Endothelial cell of umbilical vein (primary cell): ENCODE measurements at regions not wholly inside any gene's neighbourhood (a gene's known extent, or its start where the extent isn't known, plus 50 kb on each side); places are given as distances from the start of the nearest gene placed in this dataset.

Source experiments
- BruUV-seq: library from RNA; stranded (reverse); fragments of 400-500 nt; replicated peaks from 2 replicates; lab custom pipeline; 2021; lab: Mats Ljungman, UMichigan
- CTCF ChIA-PET: fragments of 300-600, 350-600 bp; sonication (Branson Sonifier 250); formaldehyde crosslinking; loops from one replicate; lab custom pipeline; 2021; ENCODE audit warnings: antibody characterized with exemption, inconsistent platforms; lab: Charles Lee
- POLR2A ChIA-PET: fragments of 300-600, 350-600 bp; sonication (Branson Sonifier 250); formaldehyde crosslinking; loops from one replicate; lab custom pipeline; 2021; ENCODE audit warnings: antibody characterized with exemption, inconsistent platforms; lab: Charles Lee
- DNase-seq: peaks from one replicate; pipeline ENCODE4 v3.0.0-alpha.2; 2011; ENCODE audit warnings: low read depth, low spot score
- FAIRE-seq: peaks from 2 replicates; lab custom pipeline; 2011; peaks lifted over from hg19 to GRCh38; lab: Jason Lieb, UNC
- H2AFZ ChIP-seq: 2 replicates; pipeline ENCODE4 v1.6.0; 2012; ENCODE audit warnings: low read depth, low read length, control low read depth, inconsistent platforms
- H3K27ac ChIP-seq: 2 replicates; pipeline ENCODE4 v1.5.1; 2011; ENCODE audit warnings: low read depth, mild to moderate bottlenecking, control low read depth, low read length, moderate library complexity; ENCODE audit not compliant: insufficient read depth
- H3K27me3 ChIP-seq, 2 experiments: 2 replicates each; pipeline versions ENCODE4 v1.6.0 to v1.6.1; 2011; ENCODE audit warnings: low read length in 2 of 2, mixed read lengths in 1 of 2; ENCODE audit not compliant: control insufficient read depth in 2 of 2, insufficient read depth in 2 of 2
- H3K36me3 ChIP-seq, 2 experiments: 2 replicates in 1 of 2; 3 replicates in 1 of 2; pipeline ENCODE4 v1.5.1; 2011; ENCODE audit warnings: low read length in 2 of 2, mild to moderate bottlenecking in 1 of 2, moderate library complexity in 1 of 2; ENCODE audit not compliant: control insufficient read depth in 2 of 2, insufficient read depth in 2 of 2; ENCODE audit errors: extremely low read depth in 1 of 2
- H3K4me1 ChIP-seq: 3 replicates; pipeline ENCODE4 v1.5.1; 2011; ENCODE audit warnings: mild to moderate bottlenecking, low read length; ENCODE audit not compliant: control insufficient read depth, insufficient read depth; ENCODE audit errors: extremely low read depth
- H3K4me2 ChIP-seq: 2 replicates; pipeline ENCODE4 v1.6.1; 2011; ENCODE audit warnings: low read length, control low read depth, mixed read lengths; ENCODE audit not compliant: insufficient read depth
- H3K4me3 ChIP-seq, 3 experiments: fragments of 200-600 bp in 1 of 3; sonication (generic), shearing (Covaris generic) in 1 of 3; replicated peaks in 1 of 3; 2 replicates each; pipeline ENCODE4 v1.5.1; 2011 to 2016; ENCODE audit warnings: control low read depth in 3 of 3, low read length in 3 of 3, mild to moderate bottlenecking in 2 of 3, inconsistent platforms in 1 of 3, low read depth in 1 of 3, moderate library complexity in 1 of 3; ENCODE audit not compliant: insufficient read depth in 1 of 3
- H3K79me2 ChIP-seq: 2 replicates; pipeline ENCODE4 v1.6.0; 2012; ENCODE audit warnings: low read length, inconsistent platforms; ENCODE audit not compliant: control insufficient read depth, insufficient read depth
- H3K9ac ChIP-seq: replicated peaks from 2 replicates; pipeline ENCODE3; 2011; ENCODE audit warnings: low read length, control low read depth; ENCODE audit not compliant: insufficient read depth; ENCODE audit errors: extremely low read depth
- H3K9me1 ChIP-seq: replicated peaks from 3 replicates; pipeline ENCODE4 v1.6.0; 2011; ENCODE audit warnings: mild to moderate bottlenecking, low read length; ENCODE audit not compliant: control insufficient read depth, insufficient read depth; ENCODE audit errors: extremely low read depth
- H3K9me3 ChIP-seq: replicated peaks from 2 replicates; pipeline ENCODE4 v1.5.1; 2012; ENCODE audit warnings: low read length, inconsistent platforms; ENCODE audit not compliant: control insufficient read depth, insufficient read depth
- H4K20me1 ChIP-seq: replicated peaks from 2 replicates; pipeline ENCODE3; 2011; ENCODE audit warnings: mild to moderate bottlenecking, low read length; ENCODE audit not compliant: control insufficient read depth, insufficient read depth; ENCODE audit errors: extremely low read depth
- CTCF ChIP-seq, 2 donors: IDR thresholded peaks; 1 replicate in 1 of 2; 2 replicates in 1 of 2; pipeline ENCODE4 v1.5.1; 2011; ENCODE audit warnings: low read length in 2 of 2, mild to moderate bottlenecking in 2 of 2, moderate library complexity in 2 of 2, control low read depth in 1 of 2, inconsistent platforms in 1 of 2, low read depth in 1 of 2; ENCODE audit not compliant: insufficient read depth in 1 of 2; ENCODE audit errors: extremely low read depth in 1 of 2
- EZH2 ChIP-seq: IDR thresholded peaks from 2 replicates; pipeline ENCODE4 v1.6.1; 2012; ENCODE audit warnings: borderline replicate concordance, low read depth, mild to moderate bottlenecking, moderate library complexity, low read length, inconsistent platforms; ENCODE audit not compliant: severe bottlenecking
- JUN ChIP-seq: IDR thresholded peaks from 2 replicates; pipeline ENCODE4 v1.6.1; 2011; ENCODE audit warnings: borderline replicate concordance, low read depth; ENCODE audit not compliant: insufficient read length, insufficient read depth
- MAX ChIP-seq: IDR thresholded peaks from 2 replicates; pipeline ENCODE4 v1.6.1; 2011; ENCODE audit not compliant: insufficient read depth, insufficient read length
- MYC ChIP-seq: IDR thresholded peaks from one replicate; pipeline ENCODE4 v1.6.1; 2011; ENCODE audit warnings: mild to moderate bottlenecking, low read depth, low read length
- dilution Hi-C: fragments of 300-500 bp; cut with MboI; formaldehyde crosslinking; loops from one replicate; pipeline ENCODE4 v1.15.0; 2019; ENCODE audit warnings: low sequenced_read_pairs; ENCODE audit not compliant: extremely low pct_ligation_motif_present
- intact Hi-C: fragments of 100-400 bp; cut with micrococcal nuclease; formaldehyde crosslinking; loops from one replicate; pipeline ENCODE4 v1.10.0; 2022

- no peak for FAIRE-seq
- CTCF ChIA-PET = no interaction called here
Measured at GRCh38 chr10:104557966-104558365, 83.1 kb upstream of the SORCS3 start.

More at GRCh38 chr10:104557966-104558365, 83.1 kb upstream of the SORCS3 start:
- Histone ChIP-seq H4K20me1 (no peaks in the 10 kb centered on the region), H3K27ac (no peak overlapping the region), H3K27me3 (no peaks in the 10 kb centered on the region), H3K4me2 (no peak overlapping the region), H3K4me3 (no peak overlapping the region), H3K4me1 (no peaks in the 10 kb centered on the region), H3K9me3 (no peaks in the 10 kb centered on the region), H3K79me2 (no peaks in the 10 kb centered on the region), H3K9me1 (no peaks in the 10 kb centered on the region), H2AFZ (no peak overlapping the region), H3K36me3 (no peaks in the 10 kb centered on the region), H3K9ac (no peak overlapping the region)
- intact Hi-C loops = no loop called here
- no TSS peak for BruUV-seq
- POLR2A ChIA-PET = no interaction called here
- TF ChIP-seq EZH2 (no peak), JUN (no peak), CTCF (IDR thresholded peaks at IDR 0.05; ENCODE audit: extremely low read depth in 1 of 2, insufficient read depth in 1 of 2, low read depth in 1 of 2, low read length in 2 of 2) (no peak), MYC (no peak), MAX (no peak)
- dilution Hi-C loops = no loop called here
- DNase-seq = no peak
